ENCODE measurements at regions not wholly inside any gene's neighbourhood (a gene's known extent, or its start where the extent isn't known, plus 50 kb on each side); places are given as distances from the start of the nearest gene placed in this dataset.

GRCh38 chr10:123425680-123426079 lies 240.5 kb upstream of the GPR26 start:
- no peak for TF ChIP-seq CTCF (IDR thresholded peaks at IDR 0.05)
- TF ChIP-seq POLR2A (IDR thresholded peaks at IDR 0.05): no peak
- TF ChIP-seq POLR2AphosphoS5 (IDR thresholded peaks at IDR 0.05; ENCODE audit: insufficient read depth in 1 of 2, low read depth in 1 of 2): no peak

All from vagina (tissue), 2 donors.